Amniotic epithelial cell (primary cell): ENCODE measurements at regions not wholly inside any gene's neighbourhood (a gene's known extent, or its start where the extent isn't known, plus 50 kb on each side); places are given as distances from the start of the nearest gene placed in this dataset.

ENCODE experiments used
- DNase-seq: peaks from one replicate; pipeline ENCODE4 v3.0.0-alpha.2; 2010; ENCODE audit warnings: low read depth

DNA sequence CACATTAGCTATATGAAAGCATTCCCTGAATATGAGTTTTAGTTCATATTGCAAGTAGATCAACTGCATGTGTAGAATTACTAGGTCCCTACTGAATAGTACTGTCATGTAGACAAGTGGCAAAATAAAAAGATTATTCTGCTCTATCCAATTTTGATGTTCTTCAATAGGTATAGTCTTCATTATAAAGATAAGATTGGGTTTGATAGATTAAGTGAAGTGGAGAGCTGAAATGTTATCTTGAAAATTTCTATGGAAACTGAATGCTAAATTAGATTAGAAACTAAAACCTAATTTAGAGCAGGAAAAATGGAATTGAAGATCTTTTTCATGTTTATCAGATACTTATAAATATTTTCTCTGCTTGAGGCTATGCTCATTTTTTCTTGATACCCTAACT is 1610.0 kb downstream of the BRINP3 start:
- DNase-seq: no peak

- no peak for DNase-seq
Measured at GRCh38 chr1:188871164-188871563, 1606.5 kb downstream of the BRINP3 start.

GRCh38 chr1:188872376-188872775 is 1605.3 kb downstream of the BRINP3 start:
- peak; percentile 50 for DNase-seq

DNA sequence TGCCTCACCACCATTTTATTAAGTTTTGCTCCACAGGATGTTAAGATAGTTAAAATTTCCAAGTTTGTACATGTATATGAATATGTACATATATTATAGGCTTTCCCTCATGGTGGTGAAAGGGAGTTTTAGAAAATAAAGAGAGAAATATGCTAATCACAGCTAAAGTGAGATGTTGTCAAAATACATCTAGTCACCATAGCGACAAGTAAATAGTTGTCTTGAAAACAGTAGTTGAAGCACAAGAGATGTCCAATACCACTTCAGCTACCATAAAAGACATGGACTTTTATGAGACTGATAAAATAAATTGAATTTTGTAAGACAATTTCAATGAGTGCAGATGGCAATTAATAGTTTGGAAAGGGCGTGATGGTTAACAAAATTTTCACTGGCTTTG is 1600.0 kb downstream of the BRINP3 start:
- peak; percentile 7 for DNase-seq

DNA sequence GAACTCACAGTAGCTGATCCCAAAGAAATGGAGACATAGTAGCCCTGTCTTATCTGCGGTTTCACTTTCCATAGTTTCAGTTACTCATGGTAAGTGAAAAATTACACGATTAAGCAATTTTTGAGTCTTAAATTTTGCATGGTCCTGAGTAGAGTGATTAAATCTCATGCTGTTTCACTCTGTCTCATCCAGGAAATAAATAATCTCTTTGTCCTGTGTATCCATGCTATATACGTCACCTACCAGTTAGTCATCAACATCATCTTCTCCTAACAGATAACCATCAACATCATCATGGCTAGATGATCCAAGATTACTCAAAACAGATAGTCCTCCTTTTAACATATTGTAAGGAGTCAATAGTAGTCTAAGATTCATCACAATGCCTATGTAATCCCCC is 1589.3 kb downstream of the BRINP3 start:
- DNase-seq: peak; percentile 99

GRCh38 chr1:188889166-188889565 is 1588.5 kb downstream of the BRINP3 start:
- DNase-seq: peak; percentile 61

DNA sequence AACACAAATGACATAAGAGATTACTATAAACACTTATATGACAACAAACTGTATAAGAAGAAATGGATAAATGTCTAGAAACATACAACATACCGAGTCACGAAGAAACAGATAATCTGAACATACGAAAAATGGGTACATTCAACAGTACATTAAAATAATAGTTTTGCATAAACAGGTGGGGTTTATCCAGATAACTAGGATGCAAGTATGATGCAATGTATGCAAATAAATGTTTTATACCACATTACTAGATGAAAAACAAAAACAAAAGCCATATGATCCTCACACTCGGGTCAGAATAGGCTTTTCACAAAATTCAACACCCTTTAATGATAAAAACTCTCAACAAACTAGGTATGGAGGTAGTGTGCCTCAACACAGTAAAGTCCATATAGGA is 1585.7 kb downstream of the BRINP3 start:
- DNase-seq: no peak

DNA sequence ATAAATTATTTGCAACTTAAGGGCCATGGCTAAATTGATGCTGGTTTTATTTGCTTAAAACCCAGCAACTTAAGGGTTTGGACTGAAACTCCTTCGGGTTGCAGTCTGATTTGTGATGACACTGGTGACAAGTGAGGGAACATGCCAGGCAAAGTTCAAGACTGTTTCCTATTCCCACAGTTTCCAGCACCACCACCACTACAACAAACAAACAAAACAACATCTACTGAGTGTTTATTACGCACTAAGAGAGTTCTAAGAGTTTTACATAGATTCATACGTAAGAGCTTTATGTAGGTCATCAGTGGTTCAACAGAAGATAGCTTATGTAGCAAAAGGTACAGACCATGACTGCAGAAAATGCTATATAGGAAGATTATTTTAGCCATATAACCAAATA is 1582.1 kb downstream of the BRINP3 start:
- DNase-seq: no peak

GRCh38 chr1:188903241-188903640 is 1574.4 kb downstream of the BRINP3 start:
- DNase-seq: no peak

DNA sequence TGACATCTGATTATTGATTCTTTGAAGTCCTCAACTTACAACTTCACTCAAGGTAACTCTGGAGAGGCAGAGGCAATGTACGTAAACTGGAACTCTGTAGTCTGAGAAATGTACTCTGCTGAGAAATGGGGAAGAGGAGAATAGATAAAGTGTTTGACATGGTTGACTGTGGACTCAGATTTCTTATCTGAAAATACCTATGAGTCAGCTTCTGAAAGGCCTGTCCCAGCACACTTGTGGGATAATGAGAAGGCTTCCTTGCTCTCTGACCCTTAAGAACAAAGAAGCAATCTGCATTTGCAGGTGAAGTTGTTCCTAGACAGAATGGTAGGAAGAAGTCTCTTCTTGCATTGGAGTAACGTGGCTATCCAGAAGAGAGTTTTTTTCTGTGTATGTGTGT is 1573.5 kb downstream of the BRINP3 start:
- peak; percentile 85 for DNase-seq

DNA sequence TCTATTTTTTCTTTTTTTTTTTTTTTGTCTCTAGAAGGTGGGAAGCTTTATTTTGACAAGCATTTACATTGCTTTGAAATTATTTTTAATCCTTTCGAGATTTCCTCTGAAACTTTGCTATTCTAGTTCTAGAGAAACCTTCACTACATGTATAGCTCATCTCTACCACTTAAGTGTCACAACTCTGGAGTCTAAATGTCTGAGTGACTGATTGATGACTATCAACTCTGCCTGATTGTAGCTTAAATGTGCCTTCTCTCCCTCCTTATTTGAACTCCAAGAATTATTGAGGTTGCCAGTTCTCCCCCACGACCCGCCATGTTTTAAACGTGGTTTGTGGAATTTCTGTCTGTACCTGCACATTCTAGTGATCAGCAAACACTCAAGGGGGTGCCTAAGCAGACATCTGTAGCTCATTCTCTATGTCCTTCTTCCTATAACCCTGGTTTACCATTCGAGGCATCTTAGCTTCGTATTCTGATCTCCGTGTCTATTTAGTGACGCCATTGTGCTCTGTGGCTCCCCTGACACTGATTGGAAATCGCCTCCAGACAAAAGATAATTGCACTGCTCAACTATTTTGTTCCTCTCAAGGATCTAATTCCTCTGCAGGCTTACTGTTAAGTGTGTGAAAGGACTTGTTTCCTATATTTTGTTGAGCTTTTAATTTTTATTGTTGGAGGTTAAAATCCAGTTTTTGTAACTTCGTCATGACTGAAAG is 1570.6 kb downstream of the BRINP3 start:
- DNase-seq: no peak

DNA sequence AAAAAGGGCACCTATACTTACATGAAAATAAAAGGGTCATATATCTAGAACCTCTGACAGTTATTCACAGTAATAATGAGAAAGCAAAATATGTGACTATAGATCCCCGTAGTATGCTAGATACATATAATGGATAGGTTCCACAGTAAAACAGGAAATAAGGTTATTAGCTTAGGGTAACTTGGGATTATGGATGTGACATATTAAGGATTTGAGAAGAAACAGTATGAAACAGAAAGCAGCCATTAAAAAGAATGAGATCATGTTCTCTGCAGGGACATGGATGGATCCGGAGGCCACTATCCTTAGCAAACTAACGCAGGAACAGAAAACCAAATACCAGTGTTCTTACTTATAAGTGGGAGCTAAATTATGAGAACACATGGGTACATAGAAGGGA is 1547.3 kb downstream of the BRINP3 start:
- no peak for DNase-seq

GRCh38 chr1:188931506-188931905 is 1546.2 kb downstream of the BRINP3 start:
- DNase-seq: no peak

- DNase-seq: peak; percentile 66
Measured at GRCh38 chr1:188937965-188938551, 1539.6 kb downstream of the BRINP3 start.

DNA sequence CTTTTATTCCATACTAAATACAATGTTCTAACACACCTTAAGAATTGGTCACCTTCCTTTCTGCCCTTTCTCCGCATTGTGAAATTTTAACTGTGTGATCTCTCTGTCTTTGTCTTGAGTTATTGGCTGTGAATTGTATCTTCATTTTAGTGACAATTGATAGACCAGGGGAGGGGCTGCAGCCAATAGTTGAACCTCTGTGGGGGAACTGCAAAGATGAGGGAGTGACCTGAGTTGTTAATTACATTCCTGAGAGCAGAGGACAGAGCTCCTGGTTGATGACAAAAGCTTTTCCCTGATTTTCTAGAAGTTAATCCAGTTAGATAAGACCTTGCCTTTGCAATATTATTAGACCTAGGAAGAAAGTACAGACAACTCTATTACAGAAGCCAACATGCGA is 1535.7 kb downstream of the BRINP3 start:
- DNase-seq: no peak

DNA sequence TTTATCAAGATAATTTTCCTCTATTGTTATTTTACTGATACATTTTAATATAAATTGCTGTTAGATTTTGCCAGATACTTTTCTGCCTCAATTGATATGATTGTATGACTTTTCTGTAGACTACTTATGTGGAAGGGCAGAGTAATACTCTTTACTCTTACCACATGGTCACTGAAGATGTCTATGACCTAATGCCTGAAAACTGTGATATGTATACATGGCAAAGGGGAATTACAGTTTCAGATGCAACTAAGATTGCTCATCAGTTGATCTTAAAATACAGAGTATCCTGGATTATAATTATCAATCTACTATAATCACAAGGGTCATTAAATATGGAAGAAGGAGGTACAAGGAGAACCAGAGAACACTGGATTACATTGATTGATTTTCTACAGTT is 1528.0 kb downstream of the BRINP3 start:
- peak; percentile 32 for DNase-seq

DNA sequence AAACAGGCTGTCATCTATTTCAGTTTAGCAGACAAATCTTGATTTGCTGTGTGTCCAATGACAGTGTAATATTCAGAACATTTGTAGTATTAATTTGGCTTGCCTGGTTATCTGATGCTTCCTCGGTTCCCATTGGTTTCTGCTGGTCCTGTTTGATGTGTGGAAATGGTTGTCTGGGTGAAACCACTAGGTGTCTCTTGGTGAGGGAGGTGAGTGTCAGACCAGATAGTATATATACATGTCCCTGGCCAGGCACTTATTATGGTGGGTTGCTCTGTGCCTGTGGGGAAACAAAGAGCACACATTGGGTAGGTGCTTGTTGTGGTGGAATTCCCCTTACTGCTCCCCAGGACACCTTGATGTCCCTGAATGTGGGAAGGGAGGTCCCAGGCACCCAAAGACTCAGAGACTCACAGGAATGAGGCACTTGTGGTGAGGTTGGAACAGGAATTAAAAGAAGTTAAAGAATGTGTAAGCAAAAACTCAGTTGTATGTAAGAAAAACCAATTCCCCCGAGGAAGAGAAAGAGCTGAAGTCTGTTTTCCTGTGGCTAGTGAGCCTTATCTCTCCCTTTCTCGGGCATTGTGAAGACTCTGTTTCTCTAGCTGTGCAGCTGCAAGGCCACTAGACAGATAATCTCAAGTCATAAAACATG is 1519.1 kb downstream of the BRINP3 start:
- DNase-seq: peak; percentile 78

GRCh38 chr1:188986745-188987417 is 1490.8 kb downstream of the BRINP3 start:
- no peak for DNase-seq

DNA sequence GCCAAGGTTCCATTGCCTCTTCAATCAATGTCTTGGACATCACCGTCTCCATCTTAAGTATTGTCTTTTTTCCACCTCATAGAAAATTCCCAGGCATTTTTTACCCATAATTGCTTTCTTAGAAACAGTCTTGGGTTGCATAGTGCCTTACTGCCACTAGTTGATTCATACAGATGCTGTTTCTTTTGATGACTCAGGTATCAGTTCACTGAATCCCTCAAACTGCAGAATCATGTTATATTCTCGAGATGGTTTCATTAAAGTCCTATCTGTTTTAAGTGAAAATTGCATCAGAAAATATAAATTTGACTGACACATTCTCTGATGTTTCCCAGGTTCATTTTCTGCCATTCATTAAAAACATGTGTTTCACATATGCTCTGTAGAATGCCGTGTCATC is 1489.1 kb downstream of the BRINP3 start:
- DNase-seq: peak; percentile 26

DNA sequence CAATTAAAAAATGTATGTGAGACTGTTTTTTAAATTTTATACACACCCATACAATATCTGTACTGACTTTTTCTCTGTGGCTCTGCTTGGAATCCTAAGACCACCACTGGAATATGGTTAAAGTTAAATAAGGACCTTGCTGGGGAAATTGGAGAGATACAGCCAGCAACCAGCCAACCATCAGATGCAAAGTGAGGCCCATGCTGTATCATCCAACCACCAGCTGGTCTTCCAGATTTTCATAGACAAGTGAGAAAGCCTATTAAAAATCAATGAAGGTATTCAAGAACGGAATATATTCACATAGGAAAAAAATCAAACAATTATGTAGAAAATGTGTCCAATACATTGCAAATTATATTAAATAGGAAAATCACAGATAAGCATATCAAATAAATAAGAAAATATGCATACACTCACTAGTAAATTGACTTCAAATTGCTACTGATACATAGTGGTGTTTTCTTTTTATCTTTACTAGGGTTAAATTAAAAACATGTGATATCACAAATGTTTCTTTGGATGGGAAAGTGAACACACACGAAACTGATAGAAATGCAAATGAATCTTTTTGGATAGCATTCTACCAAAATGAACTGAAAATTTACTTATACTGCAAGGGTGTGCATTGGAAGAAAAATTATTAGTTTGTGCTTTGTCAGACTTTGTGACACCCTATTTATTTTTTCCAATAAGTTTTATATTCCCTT is 1486.3 kb downstream of the BRINP3 start:
- no peak for DNase-seq

- no peak for DNase-seq
Measured at GRCh38 chr1:189007824-189008223, 1469.8 kb downstream of the BRINP3 start.

DNA sequence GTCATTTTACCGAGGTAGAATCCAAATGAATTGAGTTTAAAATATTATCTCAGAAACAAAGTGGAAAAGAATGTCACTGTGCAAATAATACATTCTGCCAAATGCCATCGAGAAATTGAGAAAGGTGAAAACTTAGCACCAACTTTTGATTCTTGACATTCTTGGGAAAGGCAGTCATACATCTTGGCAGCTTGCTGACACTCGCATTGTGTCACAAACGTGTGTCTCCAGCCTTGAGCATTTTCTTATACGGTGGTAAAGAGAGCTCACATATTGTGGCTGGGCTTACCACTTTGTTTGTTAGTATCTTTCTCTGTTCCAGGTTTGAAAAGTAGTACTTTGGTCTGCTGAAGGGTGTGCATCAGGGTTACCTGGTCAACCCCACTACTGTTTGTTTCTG is 1456.1 kb downstream of the BRINP3 start:
- DNase-seq: no peak
